ENCODE measurements at regions not wholly inside any gene's neighbourhood (a gene's known extent, or its start where the extent isn't known, plus 50 kb on each side); places are given as distances from the start of the nearest gene placed in this dataset.

DNA sequence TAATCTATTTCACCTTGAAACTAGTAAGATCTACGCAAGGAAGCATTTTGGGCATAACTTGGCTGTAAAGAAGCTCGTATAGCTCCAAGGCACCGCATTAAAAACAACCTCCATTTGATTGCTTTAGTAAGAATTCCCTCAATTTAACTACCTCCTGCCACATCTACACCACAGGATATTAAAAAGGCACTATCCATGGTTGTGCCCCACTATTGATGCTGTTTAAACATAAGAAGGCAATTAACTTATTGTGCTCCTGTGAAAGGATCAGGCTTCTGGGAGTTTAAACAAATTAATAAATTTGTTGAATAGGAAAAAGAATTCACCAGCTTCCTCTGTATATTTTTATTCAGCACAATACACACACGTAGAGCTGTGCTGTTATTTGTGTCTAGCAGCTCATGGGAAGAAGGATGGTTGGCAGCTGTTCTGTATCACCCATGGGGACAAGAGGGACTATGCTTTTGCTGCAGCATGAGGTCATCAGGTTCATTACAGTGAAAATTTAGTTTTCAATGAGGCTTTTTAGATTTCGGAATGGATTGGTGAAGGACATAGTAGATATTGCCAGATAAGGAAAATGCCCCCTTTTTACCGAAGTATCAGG is 513.3 kb downstream of the HAO1 start:
- WGBS, 2 donors = 48 to 64% methylated on average over 6 of the region's 6 CpGs
- DNase-seq (ENCODE audit: low spot score in 2 of 2) = no peak
- Histone ChIP-seq H3K36me3 (no peaks in the 10 kb centered on the region), H3K9me3 (no peaks in the 10 kb centered on the region), H3K27ac (no peak overlapping the region), H3K27me3 (no peaks in the 10 kb centered on the region), H3K4me3 (no peak overlapping the region), H3K4me1 (no peaks in the 10 kb centered on the region)
- TF ChIP-seq, protein P1, sequence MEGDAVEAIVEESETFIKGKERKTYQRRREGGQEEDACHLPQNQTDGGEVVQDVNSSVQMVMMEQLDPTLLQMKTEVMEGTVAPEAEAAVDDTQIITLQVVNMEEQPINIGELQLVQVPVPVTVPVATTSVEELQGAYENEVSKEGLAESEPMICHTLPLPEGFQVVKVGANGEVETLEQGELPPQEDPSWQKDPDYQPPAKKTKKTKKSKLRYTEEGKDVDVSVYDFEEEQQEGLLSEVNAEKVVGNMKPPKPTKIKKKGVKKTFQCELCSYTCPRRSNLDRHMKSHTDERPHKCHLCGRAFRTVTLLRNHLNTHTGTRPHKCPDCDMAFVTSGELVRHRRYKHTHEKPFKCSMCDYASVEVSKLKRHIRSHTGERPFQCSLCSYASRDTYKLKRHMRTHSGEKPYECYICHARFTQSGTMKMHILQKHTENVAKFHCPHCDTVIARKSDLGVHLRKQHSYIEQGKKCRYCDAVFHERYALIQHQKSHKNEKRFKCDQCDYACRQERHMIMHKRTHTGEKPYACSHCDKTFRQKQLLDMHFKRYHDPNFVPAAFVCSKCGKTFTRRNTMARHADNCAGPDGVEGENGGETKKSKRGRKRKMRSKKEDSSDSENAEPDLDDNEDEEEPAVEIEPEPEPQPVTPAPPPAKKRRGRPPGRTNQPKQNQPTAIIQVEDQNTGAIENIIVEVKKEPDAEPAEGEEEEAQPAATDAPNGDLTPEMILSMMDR (IDR thresholded peaks at IDR 0.05) = no peak
- TF ChIP-seq EP300 (IDR thresholded peaks at IDR 0.05) = no peak
- no peak for TF ChIP-seq POLR2A (IDR thresholded peaks at IDR 0.05)

DNA sequence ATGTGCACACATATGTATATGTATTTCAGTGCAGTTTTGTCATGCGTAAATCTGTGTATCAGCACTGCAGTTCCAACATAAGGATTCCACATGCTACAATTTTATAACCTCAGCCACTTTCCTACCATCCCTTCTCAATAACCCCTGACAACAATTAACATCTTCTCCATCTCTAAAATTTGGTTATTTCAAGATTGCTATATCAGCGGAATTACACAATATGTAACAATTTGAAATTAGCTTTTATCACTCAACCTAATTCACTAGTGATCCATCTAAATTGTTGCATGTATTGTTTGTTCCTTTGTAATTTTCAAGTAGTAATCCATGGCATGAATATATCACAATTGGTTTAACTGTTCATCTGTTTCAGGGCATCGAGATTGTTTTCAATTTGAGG is 511.3 kb downstream of the HAO1 start:
- TF ChIP-seq, protein P1 (IDR thresholded peaks at IDR 0.05) = no peak
- TF ChIP-seq EP300 (IDR thresholded peaks at IDR 0.05) (no peak), POLR2A (IDR thresholded peaks at IDR 0.05) (no peak)
- Histone ChIP-seq H3K36me3 (no peaks in the 10 kb centered on the region), H3K27me3 (no peaks in the 10 kb centered on the region), H3K9me3 (no peaks in the 10 kb centered on the region), H3K4me1 (no peaks in the 10 kb centered on the region), H3K4me3 (no peak overlapping the region), H3K27ac (no peak overlapping the region)
- no peak for DNase-seq (ENCODE audit: low spot score in 2 of 2)
- 93 to 97% methylated on average over 3 of the region's 3 CpGs for WGBS, 2 donors

DNA sequence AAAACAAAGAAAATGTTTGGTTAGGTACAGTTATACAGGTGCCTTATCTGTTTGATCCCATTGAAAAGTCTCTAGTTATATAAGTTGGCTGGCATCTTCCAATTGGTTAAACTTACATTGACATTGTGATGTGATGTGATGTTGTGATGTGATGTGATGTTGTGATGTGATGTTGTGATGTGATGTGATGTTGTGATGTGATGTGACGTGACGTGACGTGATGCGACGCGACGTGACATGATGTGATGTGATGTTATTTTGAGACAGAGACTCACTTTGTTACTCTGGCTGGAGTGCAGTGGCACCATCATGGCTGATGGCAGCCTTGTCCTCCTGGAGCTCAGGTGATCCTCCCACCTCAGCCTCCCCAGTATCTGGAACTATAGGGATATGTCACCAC is 507.6 kb downstream of the HAO1 start:
- no peaks in the 10 kb centered on the region for H3K36me3 ChIP-seq
- WGBS, 2 donors = 86 to 96% methylated on average over 7 of the region's 7 CpGs
- no peaks in the 10 kb centered on the region for H3K9me3 ChIP-seq
- H3K27ac ChIP-seq = no peak overlapping the region
- no peak overlapping the region for H3K4me3 ChIP-seq
- H3K4me1 ChIP-seq = no peaks in the 10 kb centered on the region
- H3K27me3 ChIP-seq = no peaks in the 10 kb centered on the region
- TF ChIP-seq, protein P1 (IDR thresholded peaks at IDR 0.05) = no peak
- TF ChIP-seq POLR2A (IDR thresholded peaks at IDR 0.05) = no peak
- TF ChIP-seq EP300 (IDR thresholded peaks at IDR 0.05) = no peak
- DNase-seq (ENCODE audit: low spot score in 2 of 2) = no peak

DNA sequence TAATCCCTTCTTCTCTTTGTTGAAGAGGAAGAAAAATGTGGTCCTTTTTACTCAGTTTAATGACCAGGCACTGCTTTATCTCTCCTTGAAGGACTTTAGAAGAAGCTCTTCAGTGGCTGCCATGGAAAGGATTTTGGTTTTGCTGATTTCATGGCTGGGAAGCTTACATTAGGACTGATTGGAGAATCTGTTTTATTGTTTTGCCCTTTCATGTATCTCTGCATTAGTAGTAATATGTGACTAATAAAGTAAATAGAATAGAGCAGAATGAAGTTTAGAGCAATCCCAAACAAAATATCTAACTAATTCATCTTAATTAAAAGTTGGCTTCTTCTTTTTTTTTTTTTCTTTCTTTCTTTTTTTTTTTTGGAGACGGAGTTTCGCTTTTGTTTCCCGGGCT is 502.9 kb downstream of the HAO1 start:
- H3K9me3 ChIP-seq = no peaks in the 10 kb centered on the region
- no peaks in the 10 kb centered on the region for H3K27me3 ChIP-seq
- H3K36me3 ChIP-seq = no peaks in the 10 kb centered on the region
- no peaks in the 10 kb centered on the region for H3K4me1 ChIP-seq
- H3K4me3 ChIP-seq = no peak overlapping the region
- TF ChIP-seq, protein P1 (IDR thresholded peaks at IDR 0.05) = no peak
- no peak for TF ChIP-seq POLR2A (IDR thresholded peaks at IDR 0.05)
- no peak for TF ChIP-seq EP300 (IDR thresholded peaks at IDR 0.05)
- WGBS, 2 donors = 89 to 93% methylated on average over 3 of the region's 3 CpGs
- H3K27ac ChIP-seq = no peak overlapping the region
- no peak for DNase-seq (ENCODE audit: low spot score in 2 of 2)

DNA sequence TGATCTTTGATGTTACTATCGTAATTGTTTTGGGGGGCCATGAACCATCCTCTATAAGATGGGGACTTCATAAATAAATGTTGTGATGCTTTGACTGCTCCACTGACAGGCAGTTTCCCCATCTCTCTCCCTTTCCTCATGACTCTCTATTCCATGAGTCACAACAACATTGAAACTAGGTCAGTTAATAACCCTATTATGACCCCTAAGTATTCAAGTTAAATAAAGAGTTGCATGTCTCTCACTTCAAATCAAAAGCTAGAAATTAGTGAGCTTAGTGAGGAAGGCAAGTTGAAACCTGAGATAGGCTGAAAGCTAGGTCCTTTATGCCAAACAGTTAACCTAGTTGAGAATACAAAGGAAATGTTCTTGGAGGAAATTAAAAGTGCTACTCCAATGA is 491.0 kb downstream of the HAO1 start:
- Histone ChIP-seq H3K4me1 (no peaks in the 10 kb centered on the region), H3K9me3 (no peaks in the 10 kb centered on the region), H3K4me3 (no peak overlapping the region), H3K27me3 (no peaks in the 10 kb centered on the region), H3K36me3 (no peaks in the 10 kb centered on the region), H3K27ac (no peak overlapping the region)
- no peak for TF ChIP-seq POLR2A (IDR thresholded peaks at IDR 0.05)
- TF ChIP-seq, protein P1 (IDR thresholded peaks at IDR 0.05) = no peak
- no peak for TF ChIP-seq EP300 (IDR thresholded peaks at IDR 0.05)
- 94% methylated on average over 1 of the region's 1 CpG for WGBS, 2 donors
- DNase-seq (ENCODE audit: low spot score in 2 of 2) = no peak

Measured in tibial nerve (tissue), 4 donors.